ENCODE measurements at regions not wholly inside any gene's neighbourhood (a gene's known extent, or its start where the extent isn't known, plus 50 kb on each side); places are given as distances from the start of the nearest gene placed in this dataset.

DNA sequence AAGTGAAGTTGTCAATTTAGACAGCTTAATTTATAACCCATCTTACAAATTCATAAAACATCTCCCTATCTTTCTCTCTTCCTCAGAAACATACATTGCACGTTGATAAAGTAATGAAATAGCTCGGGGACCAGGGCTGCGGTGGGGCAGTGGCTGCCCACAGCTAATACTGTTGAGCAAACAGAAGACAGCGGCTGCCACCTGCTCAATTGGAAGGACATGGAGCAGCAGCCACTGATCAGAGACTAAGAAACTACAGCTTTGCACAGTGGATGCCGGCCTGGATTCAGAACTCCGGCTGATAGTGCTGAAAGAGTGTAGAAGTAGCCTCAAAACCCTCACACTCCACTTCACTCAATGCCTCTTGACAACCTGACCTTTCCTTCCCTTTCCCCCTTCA is 157.9 kb upstream of the PDE10A start:
- Histone ChIP-seq H3K79me2 (ENCODE audit: insufficient read depth, low read length) (no peaks in the 10 kb centered on the region), H3K9me3 (replicated peaks in 1 of 2; ENCODE audit: control insufficient read depth in 1 of 2, insufficient read depth in 1 of 2, low read length in 2 of 2) (no peaks in the 10 kb centered on the region), H2AFZ (ENCODE audit: insufficient read depth, low read depth, low read length, poor library complexity, severe bottlenecking) (no peak overlapping the region), H3K4me1 (ENCODE audit: control insufficient read depth in 1 of 2, insufficient read depth in 2 of 2, low read length in 2 of 2) (no peaks in the 10 kb centered on the region), H4K20me1 (ENCODE audit: insufficient read depth, low read length) (no peaks in the 10 kb centered on the region), H3K4me2 (replicated peaks; ENCODE audit: extremely low read depth, low read length, poor library complexity, severe bottlenecking) (no peak overlapping the region), H3K36me3 (replicated peaks in 1 of 2; ENCODE audit: control insufficient read depth in 1 of 2, insufficient read depth in 2 of 2, low read length in 2 of 2) (no peaks in the 10 kb centered on the region), H3K4me3 (replicated peaks in 1 of 3; ENCODE audit: low read depth in 2 of 3, low read length in 3 of 3) (no peak overlapping the region), H3K27ac (ENCODE audit: low read depth in 1 of 2, low read length in 2 of 2) (no peak overlapping the region), H3K27me3 (ENCODE audit: control insufficient read depth in 2 of 2, insufficient read depth in 2 of 2, low read length in 2 of 2) (peaks cover 6 to 21% of the 10 kb centered on the region in 2 donors), H3K9ac (ENCODE audit: insufficient read depth, low read length, poor library complexity, severe bottlenecking) (no peak overlapping the region)
- no peak overlapping the region for H3K27ac Mint-ChIP-seq
- no peak for DNase-seq
- WGBS (ENCODE audit: insufficient coverage), result 70% methylated on average over 3 of the region's 6 CpGs
- peaks cover 19 to 31% (median 22%) of the 10 kb centered on the region in 3 donors for H3K27me3 Mint-ChIP-seq (ENCODE audit: low read depth in 3 of 3)
- H3K4me3 Mint-ChIP-seq, result no peak overlapping the region
- H3K36me3 Mint-ChIP-seq, result no peaks in the 10 kb centered on the region
- H3K9me3 Mint-ChIP-seq, result peaks cover 0 to 6% (median 2%) of the 10 kb centered on the region in 7 donors
- H3K4me1 Mint-ChIP-seq, result no peaks in the 10 kb centered on the region
- intact Hi-C loops (cut with micrococcal nuclease), result no loop called here
- TF ChIP-seq, protein P1, sequence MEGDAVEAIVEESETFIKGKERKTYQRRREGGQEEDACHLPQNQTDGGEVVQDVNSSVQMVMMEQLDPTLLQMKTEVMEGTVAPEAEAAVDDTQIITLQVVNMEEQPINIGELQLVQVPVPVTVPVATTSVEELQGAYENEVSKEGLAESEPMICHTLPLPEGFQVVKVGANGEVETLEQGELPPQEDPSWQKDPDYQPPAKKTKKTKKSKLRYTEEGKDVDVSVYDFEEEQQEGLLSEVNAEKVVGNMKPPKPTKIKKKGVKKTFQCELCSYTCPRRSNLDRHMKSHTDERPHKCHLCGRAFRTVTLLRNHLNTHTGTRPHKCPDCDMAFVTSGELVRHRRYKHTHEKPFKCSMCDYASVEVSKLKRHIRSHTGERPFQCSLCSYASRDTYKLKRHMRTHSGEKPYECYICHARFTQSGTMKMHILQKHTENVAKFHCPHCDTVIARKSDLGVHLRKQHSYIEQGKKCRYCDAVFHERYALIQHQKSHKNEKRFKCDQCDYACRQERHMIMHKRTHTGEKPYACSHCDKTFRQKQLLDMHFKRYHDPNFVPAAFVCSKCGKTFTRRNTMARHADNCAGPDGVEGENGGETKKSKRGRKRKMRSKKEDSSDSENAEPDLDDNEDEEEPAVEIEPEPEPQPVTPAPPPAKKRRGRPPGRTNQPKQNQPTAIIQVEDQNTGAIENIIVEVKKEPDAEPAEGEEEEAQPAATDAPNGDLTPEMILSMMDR (IDR thresholded peaks at IDR 0.05), result no peak

DNA sequence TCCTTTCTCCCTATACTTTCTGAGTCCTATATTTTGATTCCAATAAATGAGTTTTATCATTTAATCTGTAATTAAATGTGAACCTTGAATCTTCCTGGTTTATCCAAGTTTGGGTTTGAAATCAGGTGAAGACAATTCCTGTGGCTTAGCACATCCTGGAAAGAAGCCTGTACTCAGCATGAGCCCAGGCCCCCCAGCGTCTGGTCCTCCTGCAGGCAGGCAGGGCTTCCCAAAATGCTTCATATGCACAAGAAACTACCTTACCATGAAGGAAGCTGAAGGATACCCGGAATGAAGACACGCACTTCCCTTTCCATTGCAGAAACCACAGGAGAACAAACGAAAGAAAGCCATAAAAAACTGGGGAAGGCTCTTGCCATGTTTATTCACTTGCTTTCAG is 157.4 kb upstream of the PDE10A start:
- Histone ChIP-seq H3K79me2 (ENCODE audit: insufficient read depth, low read length) (no peaks in the 10 kb centered on the region), H4K20me1 (ENCODE audit: insufficient read depth, low read length) (no peaks in the 10 kb centered on the region), H3K4me2 (replicated peaks; ENCODE audit: extremely low read depth, low read length, poor library complexity, severe bottlenecking) (no peak overlapping the region), H2AFZ (ENCODE audit: insufficient read depth, low read depth, low read length, poor library complexity, severe bottlenecking) (no peak overlapping the region), H3K9ac (ENCODE audit: insufficient read depth, low read length, poor library complexity, severe bottlenecking) (no peak overlapping the region), H3K27ac (ENCODE audit: low read depth in 1 of 2, low read length in 2 of 2) (no peak overlapping the region), H3K4me3 (replicated peaks in 1 of 3; ENCODE audit: low read depth in 2 of 3, low read length in 3 of 3) (no peak overlapping the region), H3K4me1 (ENCODE audit: control insufficient read depth in 1 of 2, insufficient read depth in 2 of 2, low read length in 2 of 2) (no peaks in the 10 kb centered on the region), H3K36me3 (replicated peaks in 1 of 2; ENCODE audit: control insufficient read depth in 1 of 2, insufficient read depth in 2 of 2, low read length in 2 of 2) (no peaks in the 10 kb centered on the region), H3K9me3 (replicated peaks in 1 of 2; ENCODE audit: control insufficient read depth in 1 of 2, insufficient read depth in 1 of 2, low read length in 2 of 2) (no peaks in the 10 kb centered on the region), H3K27me3 (ENCODE audit: control insufficient read depth in 2 of 2, insufficient read depth in 2 of 2, low read length in 2 of 2) (peaks cover 6 to 21% of the 10 kb centered on the region in 2 donors)
- Mint-ChIP-seq H3K27ac (no peak overlapping the region), H3K27me3 (ENCODE audit: low read depth in 3 of 3) (peaks cover 19 to 33% (median 22%) of the 10 kb centered on the region in 3 donors), H3K4me3 (peak overlapping the region in 1 of 2 donors; percentile 49), H3K4me1 (no peaks in the 10 kb centered on the region), H3K9me3 (peaks cover 0 to 6% (median 2%) of the 10 kb centered on the region in 7 donors), H3K36me3 (no peaks in the 10 kb centered on the region)
- DNase-seq, result no peak
- TF ChIP-seq, protein P1 (IDR thresholded peaks at IDR 0.05), result no peak
- WGBS (ENCODE audit: insufficient coverage), result 0% methylated on average over 2 of the region's 4 CpGs
- intact Hi-C loops (cut with micrococcal nuclease), result no loop called here
